ENCODE measurements at regions not wholly inside any gene's neighbourhood (a gene's known extent, or its start where the extent isn't known, plus 50 kb on each side); places are given as distances from the start of the nearest gene placed in this dataset.
"Not testable (repeated sequence)": the region's sequence is repeated elsewhere in the genome, so short reads cannot be mapped to it uniquely, and the experiment has no call there.

- Histone ChIP-seq H3K4me3 (ENCODE audit: low read depth, low read length) (no peak overlapping the region), H3K27me3 (ENCODE audit: control insufficient read depth, insufficient read depth, low read length) (no peaks in the 10 kb centered on the region), H3K36me3 (ENCODE audit: control insufficient read depth, insufficient read depth, low read length) (no peaks in the 10 kb centered on the region)
- POLR2A ChIA-PET, result no interaction called here
- TF ChIP-seq CTCF (IDR thresholded peaks at IDR 0.05; ENCODE audit: insufficient read depth, low read depth, low read length), result no peak
- DNase-seq (ENCODE audit: low read depth), result no peak
- CTCF ChIA-PET, result no interaction called here
Observed at GRCh38 chr10:57562211-57562610, 705.5 kb downstream of the IPMK start.

GRCh38 chr10:57551774-57552173 is 715.9 kb downstream of the IPMK start:
- CTCF ChIA-PET; DNase-seq (ENCODE audit: low read depth); H3K36me3 ChIP-seq (ENCODE audit: control insufficient read depth, insufficient read depth, low read length); H3K4me3 ChIP-seq (ENCODE audit: low read depth, low read length); POLR2A ChIA-PET; H3K27me3 ChIP-seq (ENCODE audit: control insufficient read depth, insufficient read depth, low read length): not testable (repeated sequence)

- Histone ChIP-seq H3K27me3 (ENCODE audit: control insufficient read depth, insufficient read depth, low read length) (no peaks in the 10 kb centered on the region), H3K36me3 (ENCODE audit: control insufficient read depth, insufficient read depth, low read length) (no peaks in the 10 kb centered on the region), H3K4me3 (ENCODE audit: low read depth, low read length) (no peak overlapping the region)
- TF ChIP-seq CTCF (IDR thresholded peaks at IDR 0.05; ENCODE audit: insufficient read depth, low read depth, low read length), result no peak
- POLR2A ChIA-PET, result no interaction called here
- DNase-seq (ENCODE audit: low read depth), result no peak
- CTCF ChIA-PET, result no interaction called here
Observed at GRCh38 chr10:57535306-57535705, 732.4 kb downstream of the IPMK start.

GRCh38 chr10:57513637-57514036 is 754.1 kb downstream of the IPMK start:
- DNase-seq (ENCODE audit: low read depth), result no peak
- no peak overlapping the region for H3K4me3 ChIP-seq (ENCODE audit: low read depth, low read length)
- ChIA-PET POLR2A (no interaction called here), CTCF (no interaction called here)
- H3K36me3 ChIP-seq (ENCODE audit: control insufficient read depth, insufficient read depth, low read length), result no peaks in the 10 kb centered on the region
- no peaks in the 10 kb centered on the region for H3K27me3 ChIP-seq (ENCODE audit: control insufficient read depth, insufficient read depth, low read length)
- TF ChIP-seq CTCF (IDR thresholded peaks at IDR 0.05; ENCODE audit: insufficient read depth, low read depth, low read length), result no peak

- no peak for DNase-seq (ENCODE audit: low read depth)
- POLR2A ChIA-PET, result no interaction called here
- Histone ChIP-seq H3K4me3 (ENCODE audit: low read depth, low read length) (no peak overlapping the region), H3K36me3 (ENCODE audit: control insufficient read depth, insufficient read depth, low read length) (no peaks in the 10 kb centered on the region), H3K27me3 (ENCODE audit: control insufficient read depth, insufficient read depth, low read length) (no peaks in the 10 kb centered on the region)
- no peak for TF ChIP-seq CTCF (IDR thresholded peaks at IDR 0.05; ENCODE audit: insufficient read depth, low read depth, low read length)
- CTCF ChIA-PET, result no interaction called here
Observed at GRCh38 chr10:57507788-57508187, 759.9 kb downstream of the IPMK start.

- ChIA-PET CTCF (no interaction called here), POLR2A (no interaction called here)
- H3K4me3 ChIP-seq (ENCODE audit: low read depth, low read length), result no peak overlapping the region
Observed at GRCh38 chr10:57506414-57507094, 761.1 kb downstream of the IPMK start.

More at GRCh38 chr10:57506414-57507094, 761.1 kb downstream of the IPMK start:
- no peaks in the 10 kb centered on the region for H3K27me3 ChIP-seq (ENCODE audit: control insufficient read depth, insufficient read depth, low read length)
- DNase-seq (ENCODE audit: low read depth), result no peak
- no peak for TF ChIP-seq CTCF (IDR thresholded peaks at IDR 0.05; ENCODE audit: insufficient read depth, low read depth, low read length)
- H3K36me3 ChIP-seq (ENCODE audit: control insufficient read depth, insufficient read depth, low read length), result no peaks in the 10 kb centered on the region
